Natural killer cell (primary cell): ENCODE measurements at regions not wholly inside any gene's neighbourhood (a gene's known extent, or its start where the extent isn't known, plus 50 kb on each side); places are given as distances from the start of the nearest gene placed in this dataset.

ENCODE experiments used
- ATAC-seq, 3 donors: fragments of 150-1000 bp in 2 of 3; fragments of 200-7000 bp in 1 of 3; cut with Tn5 transposase; 1 replicate in 1 of 3; 2 replicates in 2 of 3; pipeline ENCODE4 v1.10.0; 2021; ENCODE audit warnings: mild to moderate bottlenecking in 2 of 3, moderate library complexity in 2 of 3
- DNase-seq, 2 donors: peaks; one replicate each; pipeline versions ENCODE4 v3.0.0 to v3.0.0-alpha.2; 2013 to 2021; ENCODE audit warnings: mixed read lengths in 1 of 2
- H3K27ac ChIP-seq: one replicate; pipeline ENCODE4 v1.5.1; 2013; ENCODE audit warnings: mild to moderate bottlenecking, low read length
- H3K27me3 ChIP-seq: one replicate; pipeline ENCODE4 v1.6.1; 2013; ENCODE audit warnings: low read length; ENCODE audit not compliant: control insufficient read depth, insufficient read depth
- H3K36me3 ChIP-seq: one replicate; pipeline ENCODE4 v1.6.1; 2013; ENCODE audit warnings: low read length; ENCODE audit not compliant: control insufficient read depth, insufficient read depth
- H3K4me1 ChIP-seq: one replicate; pipeline ENCODE4 v1.6.1; 2013; ENCODE audit warnings: low read length; ENCODE audit not compliant: control insufficient read depth, insufficient read depth
- H3K4me3 ChIP-seq: one replicate; pipeline ENCODE4 v1.5.1; 2013; ENCODE audit warnings: low read length
- H3K9me3 ChIP-seq: one replicate; pipeline ENCODE4 v1.6.1; 2013; ENCODE audit warnings: low read length; ENCODE audit not compliant: control insufficient read depth, insufficient read depth
- H3K27ac Mint-ChIP-seq, 2 donors: one replicate each; pipeline ENCODE4 v1.8.0; 2022; ENCODE audit warnings: mild to moderate bottlenecking in 2 of 2, mixed read lengths in 2 of 2, moderate library complexity in 1 of 2
- H3K27me3 Mint-ChIP-seq, 2 donors: one replicate each; pipeline ENCODE4 v1.8.0; 2022; ENCODE audit warnings: low read depth in 2 of 2, mixed read lengths in 2 of 2
- H3K36me3 Mint-ChIP-seq: one replicate; pipeline ENCODE4 v1.8.0; 2022; ENCODE audit warnings: mixed read lengths
- H3K4me1 Mint-ChIP-seq, 2 donors: one replicate each; pipeline ENCODE4 v1.8.0; 2022; ENCODE audit warnings: mixed read lengths in 2 of 2
- H3K4me3 Mint-ChIP-seq: one replicate; pipeline ENCODE4 v1.8.0; 2022; ENCODE audit warnings: mild to moderate bottlenecking, moderate library complexity, mixed read lengths
- H3K9me3 Mint-ChIP-seq, 2 donors: one replicate each; pipeline ENCODE4 v1.8.0; 2022; ENCODE audit warnings: mixed read lengths in 2 of 2
- CTCF ChIP-seq: fragments of 200-600 bp; IDR thresholded peaks from one replicate; pipeline ENCODE4 v1.8.0; 2022; ENCODE audit warnings: antibody characterized with exemption
- WGBS: methylation state at CpG from one replicate; pipeline ENCODE4 v1.1.7; 2013; ENCODE audit warnings: missing lambda C conversion rate; ENCODE audit not compliant: insufficient coverage; 5-methylcytosine and 5-hydroxymethylcytosine counted together
- intact Hi-C: fragments of 100-400 bp; cut with micrococcal nuclease; formaldehyde crosslinking; loops from one replicate; pipeline ENCODE4 v1.14.2; 2022

GRCh38 chr13:62119739-62120700 is 704.4 kb upstream of the PCDH20 start:
- no peaks in the 10 kb centered on the region for H3K27me3 Mint-ChIP-seq

GRCh38 chr13:62115831-62116230 is 700.2 kb upstream of the PCDH20 start:
- Histone ChIP-seq H3K4me3 (no peak overlapping the region), H3K36me3 (no peaks in the 10 kb centered on the region), H3K27me3 (no peaks in the 10 kb centered on the region), H3K27ac (no peak overlapping the region), H3K9me3 (no peaks in the 10 kb centered on the region), H3K4me1 (no peaks in the 10 kb centered on the region)
- Mint-ChIP-seq H3K27me3 (no peaks in the 10 kb centered on the region), H3K9me3 (peaks cover 4% of the 10 kb centered on the region in 2 donors), H3K27ac (no peak overlapping the region), H3K4me1 (no peaks in the 10 kb centered on the region), H3K4me3 (no peak overlapping the region), H3K36me3 (no peaks in the 10 kb centered on the region)
- TF ChIP-seq CTCF: no peak
- intact Hi-C loops: no loop called here
- no peak for ATAC-seq
- no peak for DNase-seq
- 68% methylated on average over 3 of the region's 4 CpGs for WGBS

More at GRCh38 chr13:62119739-62120700, 704.4 kb upstream of the PCDH20 start:
- intact Hi-C loops: no loop called here
- ATAC-seq (no peak), DNase-seq (no peak)
- no peak overlapping the region for H3K27ac ChIP-seq
- no peak overlapping the region for H3K4me3 Mint-ChIP-seq
- H3K4me3 ChIP-seq: no peak overlapping the region
- H3K4me1 ChIP-seq: no peaks in the 10 kb centered on the region
- H3K4me1 Mint-ChIP-seq: no peaks in the 10 kb centered on the region
- WGBS: 35% methylated on average over 4 of the region's 5 CpGs
- peaks cover 2% of the 10 kb centered on the region for H3K9me3 ChIP-seq
- no peaks in the 10 kb centered on the region for H3K36me3 Mint-ChIP-seq
- no peak overlapping the region for H3K27ac Mint-ChIP-seq
- peaks cover 4 to 9% of the 10 kb centered on the region in 2 donors for H3K9me3 Mint-ChIP-seq
- TF ChIP-seq CTCF: no peak
- H3K27me3 ChIP-seq: no peaks in the 10 kb centered on the region
- H3K36me3 ChIP-seq: no peaks in the 10 kb centered on the region

- DNase-seq (no peak), ATAC-seq (no peak)
- no peaks in the 10 kb centered on the region for H3K27me3 Mint-ChIP-seq
- no peaks in the 10 kb centered on the region for H3K27me3 ChIP-seq
- no peak overlapping the region for H3K27ac Mint-ChIP-seq
- no peaks in the 10 kb centered on the region for H3K36me3 ChIP-seq
- H3K9me3 ChIP-seq: no peaks in the 10 kb centered on the region
- no peak overlapping the region for H3K27ac ChIP-seq
- H3K4me3 Mint-ChIP-seq: no peak overlapping the region
- H3K4me1 ChIP-seq: no peaks in the 10 kb centered on the region
- no peak overlapping the region for H3K4me3 ChIP-seq
- no peak for TF ChIP-seq CTCF
- intact Hi-C loops: no loop called here
- no peaks in the 10 kb centered on the region for H3K36me3 Mint-ChIP-seq
- WGBS: 81% methylated on average over 1 of the region's 3 CpGs
- no peaks in the 10 kb centered on the region for H3K4me1 Mint-ChIP-seq
- H3K9me3 Mint-ChIP-seq: peaks cover 9 to 10% of the 10 kb centered on the region in 2 donors
Measured at GRCh38 chr13:62113179-62113578, 697.5 kb upstream of the PCDH20 start.
